ENCODE measurements at regions not wholly inside any gene's neighbourhood (a gene's known extent, or its start where the extent isn't known, plus 50 kb on each side); places are given as distances from the start of the nearest gene placed in this dataset.

DNA sequence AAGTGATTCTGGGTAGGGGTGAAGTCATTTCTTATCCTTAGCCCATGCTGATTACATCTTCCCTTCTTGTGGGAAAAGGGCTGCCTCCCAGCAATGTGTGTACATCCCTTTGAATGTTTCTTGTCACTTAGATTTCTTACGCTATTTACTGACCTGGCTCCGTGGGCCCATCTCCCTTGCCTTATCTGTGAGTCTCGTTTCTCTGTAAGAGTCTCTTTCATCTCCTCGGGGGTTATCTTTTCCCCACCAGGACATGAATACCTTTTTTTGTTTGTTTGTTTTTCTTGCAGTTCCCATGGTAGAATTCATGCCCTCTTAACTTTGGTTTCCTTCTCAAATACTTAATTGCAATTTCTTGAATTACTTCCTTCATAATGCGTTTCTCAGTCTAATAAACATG is 107.7 kb downstream of the BAMBI start:
- DNase-seq, result no peak

DNA sequence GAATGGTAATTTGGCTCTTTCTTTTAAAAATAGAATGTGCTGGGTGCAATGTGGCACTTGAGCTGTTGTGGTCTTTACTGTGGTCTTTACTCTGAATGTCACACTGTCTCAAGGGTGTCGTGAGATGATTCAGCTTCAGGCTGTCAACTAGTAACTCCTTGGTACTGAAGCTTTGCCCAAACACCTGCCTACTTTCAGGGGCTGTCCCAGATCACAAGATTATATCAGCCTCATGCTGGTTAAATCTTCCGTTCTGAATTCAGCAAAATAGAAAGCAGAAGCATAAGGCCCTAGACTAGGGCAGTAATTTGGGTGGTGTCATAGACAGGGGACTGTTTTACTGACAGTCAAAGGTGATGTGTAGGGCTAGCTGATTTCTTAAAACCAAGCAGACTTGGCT is 110.9 kb downstream of the BAMBI start:
- no peak for DNase-seq

DNA sequence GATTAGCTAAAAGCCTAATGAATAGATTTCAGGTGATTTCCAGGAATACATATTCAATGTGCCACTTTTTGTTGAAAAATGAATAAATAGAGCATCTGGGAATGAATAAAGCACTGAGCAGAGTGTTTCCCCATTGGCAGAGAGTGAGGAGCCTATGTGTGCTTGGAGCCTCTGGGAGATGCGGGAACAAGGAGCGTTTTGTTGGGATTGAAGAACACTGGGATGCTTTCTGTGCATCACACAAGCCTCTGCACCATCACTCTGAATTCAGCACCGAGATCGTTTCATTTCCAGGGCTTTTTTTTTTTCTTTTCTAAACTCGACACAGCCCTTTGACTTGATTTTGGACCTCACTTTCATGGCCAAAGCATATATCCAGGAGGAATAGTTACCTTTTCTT is 111.4 kb downstream of the BAMBI start:
- DNase-seq, result no peak

DNA sequence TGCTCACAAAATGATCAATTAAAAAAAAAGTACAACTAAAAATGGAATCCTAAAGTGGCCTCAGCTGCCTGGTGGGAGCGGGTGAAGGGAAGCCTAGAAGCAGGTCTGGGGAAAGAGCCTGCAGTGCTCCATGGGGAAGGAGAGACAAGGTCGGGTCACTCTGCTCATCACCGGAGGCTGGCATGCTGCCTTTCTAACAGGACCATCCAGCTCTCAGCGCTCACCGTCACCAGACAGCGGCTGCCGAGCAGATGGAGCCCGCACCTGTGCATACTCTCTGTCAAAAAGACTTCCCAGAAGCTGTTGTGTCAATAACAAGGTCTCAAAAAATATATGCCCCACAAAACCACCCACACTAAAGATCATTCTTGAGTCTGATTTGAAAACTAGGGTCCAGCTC is 112.8 kb downstream of the BAMBI start:
- no peak for DNase-seq

DNA sequence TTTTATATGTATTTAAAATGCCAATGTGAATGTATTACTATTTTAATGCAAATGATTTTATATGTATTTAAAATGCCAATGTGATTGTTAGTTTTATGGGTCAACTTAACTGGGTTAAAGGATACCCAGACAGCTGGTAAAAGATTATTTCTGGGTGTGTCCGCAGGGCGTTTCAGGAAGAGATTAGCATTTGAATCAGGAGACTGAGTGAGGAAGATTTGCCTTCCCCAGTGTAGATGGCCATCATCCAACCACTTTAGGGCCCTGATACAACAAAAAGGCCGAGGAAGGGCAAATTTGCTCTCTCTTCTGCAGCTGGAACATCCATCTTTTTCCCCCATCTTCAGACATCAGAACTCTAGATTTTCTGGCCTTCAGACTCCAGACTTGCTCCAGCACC is 116.2 kb downstream of the BAMBI start:
- DNase-seq, result no peak

DNA sequence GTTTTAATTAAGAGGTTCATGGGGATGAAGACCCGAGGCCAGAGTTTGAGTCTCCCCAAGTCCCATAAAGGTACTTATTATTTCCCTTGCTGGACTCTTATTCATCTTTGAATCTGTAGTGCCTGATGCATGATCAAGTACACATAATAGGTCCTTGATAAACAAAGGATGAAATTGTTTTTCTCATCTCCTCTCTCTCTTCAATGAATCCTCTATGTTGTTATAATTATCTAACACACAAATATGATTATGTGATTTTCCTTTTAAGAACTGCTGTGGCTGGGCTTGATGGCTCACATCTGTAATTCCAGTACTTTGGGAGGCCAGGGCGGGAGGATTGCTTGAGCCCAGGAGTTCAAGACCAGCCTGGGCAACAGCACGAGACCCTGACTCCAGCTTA is 117.7 kb downstream of the BAMBI start:
- DNase-seq, result no peak

DNA sequence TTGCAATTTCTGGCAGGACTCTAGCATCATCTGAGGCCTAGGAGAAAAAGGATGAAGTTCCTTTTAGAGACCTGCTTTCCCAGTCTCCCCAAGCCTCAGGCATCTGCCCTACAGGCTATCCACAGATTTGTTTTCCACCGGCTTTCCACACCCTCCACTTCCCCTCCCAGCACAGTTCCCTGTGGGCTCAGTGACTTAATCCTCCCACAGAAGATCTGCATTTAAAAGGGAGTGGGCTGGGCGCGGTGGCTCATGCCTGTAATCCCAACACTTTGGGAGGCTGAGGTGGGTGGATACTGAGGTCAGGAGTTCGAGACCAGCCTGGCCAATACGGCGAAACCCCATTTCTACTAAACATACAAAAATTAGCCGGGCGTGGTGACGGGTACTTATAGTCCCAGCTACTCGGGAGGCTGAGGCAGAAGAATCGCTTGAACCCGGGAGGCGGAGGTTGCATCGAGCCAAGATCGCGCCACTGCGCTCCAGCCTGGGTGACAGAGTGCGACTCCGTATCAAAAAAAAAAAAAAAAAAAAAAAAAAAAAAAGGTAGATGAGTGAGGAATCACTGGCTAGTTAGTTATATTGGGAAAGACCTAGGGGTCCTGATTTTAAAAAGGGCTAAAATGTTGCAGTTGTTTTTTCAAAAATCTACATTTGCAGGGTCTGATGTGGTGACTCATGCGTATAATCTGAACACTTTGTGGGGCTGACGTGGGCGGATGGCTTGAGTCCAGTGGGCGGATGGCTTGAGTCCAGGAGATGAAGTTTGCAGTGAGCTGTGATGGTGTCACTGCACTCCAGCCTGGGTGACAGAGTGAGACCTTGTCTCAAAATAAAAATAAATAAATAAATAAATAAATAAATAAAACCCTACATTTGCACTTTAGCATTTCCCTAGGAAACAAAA is 119.5 kb downstream of the BAMBI start:
- DNase-seq, result peak; percentile 6

DNA sequence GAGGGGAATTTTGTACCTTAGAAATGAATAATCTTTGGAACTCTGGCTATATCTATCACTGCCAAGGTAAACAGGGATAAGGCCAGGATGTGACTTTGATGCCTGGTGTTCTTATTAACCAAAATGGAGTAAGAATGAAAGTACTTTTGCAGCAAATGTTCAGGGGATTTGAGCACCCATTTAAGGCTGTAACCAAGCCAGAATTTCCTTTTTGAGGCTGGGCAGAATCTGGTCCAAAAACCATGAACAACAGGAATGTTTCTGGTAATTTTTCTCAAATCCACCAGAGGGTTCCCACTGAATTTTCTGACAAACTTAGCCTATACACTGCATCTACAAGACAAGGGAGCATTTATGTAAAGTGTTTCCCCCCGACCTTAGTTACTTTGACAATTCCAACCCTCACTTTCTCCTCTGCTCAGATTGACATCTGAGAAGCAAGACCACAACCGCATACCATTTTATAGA is 120.6 kb downstream of the BAMBI start:
- peak; percentile 24 for DNase-seq

DNA sequence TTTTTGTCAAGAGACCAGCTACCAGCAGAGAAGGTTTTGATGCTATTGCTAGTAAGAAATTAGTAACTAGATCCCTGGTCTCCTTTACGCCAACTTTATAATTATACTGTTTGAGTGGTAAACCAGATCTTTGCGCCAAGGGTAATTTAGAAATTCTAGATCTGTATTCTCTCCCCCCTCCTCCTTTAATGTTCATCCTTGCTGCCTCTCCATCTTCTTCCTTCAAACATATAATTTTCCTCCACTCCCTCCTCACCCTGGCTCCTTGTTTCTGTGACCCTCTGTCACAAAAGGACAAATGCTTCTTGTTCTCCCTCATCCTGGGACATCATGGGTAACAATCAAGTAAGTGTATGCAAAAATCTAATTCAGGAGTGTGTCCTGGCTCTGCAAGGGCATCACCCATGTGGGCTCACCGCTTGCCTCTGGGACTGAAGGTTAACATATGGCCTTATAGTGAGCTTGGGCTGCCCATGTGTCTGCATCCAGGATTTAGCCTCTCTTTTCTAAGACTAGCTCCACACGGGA is 121.2 kb downstream of the BAMBI start:
- DNase-seq, result no peak

DNA sequence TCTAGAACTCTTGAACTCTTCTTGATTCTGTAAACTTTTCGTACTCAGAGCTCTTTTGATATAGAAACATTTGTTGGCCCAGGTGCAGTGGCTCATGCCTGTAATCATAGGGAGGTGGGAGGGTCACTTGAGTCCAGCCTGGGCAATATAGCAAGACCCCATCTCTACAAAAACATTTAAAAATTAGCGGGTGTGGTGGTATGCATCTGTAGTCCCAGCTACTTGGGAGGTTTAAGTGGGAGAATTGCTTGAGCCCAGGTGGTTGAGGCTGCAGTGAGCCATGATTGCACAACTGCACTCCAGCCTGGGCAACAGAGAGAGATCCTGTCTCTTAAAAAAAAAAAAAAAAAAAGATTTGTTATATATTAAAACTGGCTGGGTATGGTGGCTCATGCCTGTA is 121.6 kb downstream of the BAMBI start:
- DNase-seq, result no peak

DNA sequence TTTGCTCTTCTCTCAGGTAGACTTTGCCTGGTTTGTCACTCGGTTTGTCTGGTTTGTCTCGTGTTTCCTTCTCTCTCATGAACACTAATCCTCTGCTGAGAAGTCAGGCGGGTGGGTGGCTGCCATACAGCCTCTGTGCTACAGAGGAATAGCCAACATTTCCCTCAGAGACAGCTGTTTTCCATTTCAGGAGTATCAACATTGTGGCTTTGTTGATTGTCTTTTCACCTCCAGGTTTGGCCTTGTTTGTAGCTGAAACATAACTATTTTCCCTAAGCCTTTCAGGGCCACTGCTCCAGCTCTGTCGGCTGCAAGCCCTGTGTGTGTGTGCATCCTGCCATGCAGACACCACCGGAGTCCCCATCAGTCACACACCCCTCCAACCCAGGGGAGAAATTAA is 122.8 kb downstream of the BAMBI start:
- no peak for DNase-seq

DNA sequence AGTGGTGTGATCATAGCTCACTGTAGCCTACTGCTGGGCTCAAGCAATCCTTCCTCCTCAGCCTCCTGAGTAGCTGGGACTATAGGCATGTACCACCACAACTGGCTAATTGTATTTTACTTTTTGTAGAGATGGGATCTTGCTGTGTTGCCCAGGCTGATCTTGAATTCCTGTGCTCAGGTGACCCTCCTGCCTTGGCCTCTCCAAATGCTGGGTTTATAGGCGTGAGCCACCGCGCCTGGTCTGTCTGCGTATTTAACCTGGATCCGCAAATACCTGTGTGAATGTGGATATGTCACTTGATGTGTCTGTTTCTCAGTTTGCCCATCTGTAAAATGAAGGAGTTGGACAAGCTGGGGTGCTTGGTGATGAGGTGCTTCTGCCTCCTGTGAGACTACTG is 123.9 kb downstream of the BAMBI start:
- no peak for DNase-seq

DNA sequence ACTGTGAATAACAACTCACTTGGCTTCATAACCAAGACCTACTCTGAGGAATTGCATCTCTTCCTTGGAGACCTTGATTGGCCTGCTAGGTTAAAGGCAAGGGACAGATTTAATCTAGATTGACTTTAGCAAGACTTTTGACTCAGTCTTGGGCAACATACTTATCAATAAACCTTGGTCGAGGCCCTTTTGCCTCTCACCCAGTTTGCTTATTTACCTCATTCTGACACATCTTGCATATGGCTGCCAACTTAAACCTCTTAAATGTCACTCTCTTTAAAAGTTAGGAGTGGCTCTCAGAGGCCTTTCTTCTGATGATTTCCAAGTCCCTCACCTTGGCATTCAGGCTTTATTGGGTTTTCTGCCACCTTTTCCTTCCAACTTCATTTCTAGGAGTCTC is 124.5 kb downstream of the BAMBI start:
- no peak for DNase-seq

DNA sequence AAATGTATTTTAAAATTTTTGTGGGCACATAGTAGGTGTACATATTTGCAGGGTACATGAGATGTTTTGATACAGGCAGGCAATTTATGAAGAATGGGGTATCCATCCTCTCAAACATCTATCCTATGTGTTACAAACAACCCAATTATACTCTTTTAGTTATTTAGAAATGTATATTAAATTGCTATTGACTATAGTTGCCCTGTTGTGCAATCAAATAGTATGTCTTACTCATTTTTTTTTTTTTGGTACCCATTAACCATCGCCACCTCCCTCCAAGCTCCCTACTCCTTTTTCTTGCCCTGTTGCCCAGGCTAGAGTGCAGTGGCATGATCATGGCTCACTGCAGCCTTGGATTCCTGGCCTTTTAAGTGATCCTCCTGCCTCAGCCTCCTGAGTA is 128.1 kb downstream of the BAMBI start:
- DNase-seq, result no peak

DNA sequence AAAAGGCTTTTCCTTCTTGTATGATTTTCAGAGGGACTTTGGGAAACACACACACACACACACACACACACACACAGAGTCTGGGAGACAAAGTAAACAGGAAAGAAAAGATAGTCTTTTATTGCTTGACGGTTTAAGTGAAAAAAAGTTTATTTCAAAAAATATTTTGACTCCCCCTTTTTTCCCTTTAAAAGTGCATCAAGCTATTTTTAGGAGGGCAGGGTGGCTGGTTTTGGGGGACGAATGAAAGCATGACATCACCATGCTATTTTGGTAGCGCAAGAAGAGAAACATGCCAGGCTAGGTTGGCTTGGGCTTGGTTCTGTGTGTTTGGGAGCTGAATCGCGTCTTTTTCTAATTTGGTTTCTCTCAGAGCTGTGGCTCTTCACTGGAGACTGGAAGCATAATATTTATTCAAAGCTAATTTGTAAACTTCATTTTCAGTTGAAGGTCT is 129.2 kb downstream of the BAMBI start:
- no peak for DNase-seq

DNA sequence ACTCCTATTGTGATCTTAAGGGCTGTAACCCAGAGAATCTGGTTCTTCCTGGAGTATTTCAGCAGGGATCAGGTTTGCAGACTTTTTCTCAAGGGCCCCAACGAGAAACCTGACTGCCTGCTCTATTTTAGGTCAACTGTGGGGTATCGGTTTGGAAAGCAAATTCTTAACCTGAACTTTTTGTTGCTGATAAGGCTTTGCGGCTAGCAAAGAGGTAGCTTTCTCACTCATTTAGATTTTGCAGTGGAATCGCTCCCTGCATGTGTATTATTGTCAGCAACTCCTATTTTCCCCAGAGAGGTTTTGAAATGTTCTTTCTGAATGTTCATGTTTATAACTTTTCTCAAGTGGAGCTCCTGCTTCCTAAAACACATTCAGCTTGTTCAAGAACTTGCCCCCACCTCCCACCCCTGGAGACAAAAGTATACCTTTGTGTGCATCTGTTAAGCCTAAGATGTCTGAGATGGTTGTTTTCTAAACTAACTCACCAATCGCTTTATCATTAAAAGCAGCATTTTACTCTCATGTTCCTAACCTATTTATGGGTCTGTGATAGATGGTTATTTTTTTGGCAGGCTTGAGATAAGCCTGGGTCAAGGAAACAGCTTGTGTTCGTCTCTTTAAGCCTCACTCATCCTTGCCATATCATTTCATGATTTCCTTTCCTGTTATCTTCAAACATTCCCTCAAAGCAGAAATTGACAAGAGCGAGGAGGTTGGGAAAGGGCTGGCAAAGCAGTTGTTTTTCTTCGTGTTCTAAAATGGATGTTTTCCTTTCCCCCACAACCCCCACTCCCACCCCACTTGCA is 129.8 kb downstream of the BAMBI start:
- peak; percentile 55 for DNase-seq

DNA sequence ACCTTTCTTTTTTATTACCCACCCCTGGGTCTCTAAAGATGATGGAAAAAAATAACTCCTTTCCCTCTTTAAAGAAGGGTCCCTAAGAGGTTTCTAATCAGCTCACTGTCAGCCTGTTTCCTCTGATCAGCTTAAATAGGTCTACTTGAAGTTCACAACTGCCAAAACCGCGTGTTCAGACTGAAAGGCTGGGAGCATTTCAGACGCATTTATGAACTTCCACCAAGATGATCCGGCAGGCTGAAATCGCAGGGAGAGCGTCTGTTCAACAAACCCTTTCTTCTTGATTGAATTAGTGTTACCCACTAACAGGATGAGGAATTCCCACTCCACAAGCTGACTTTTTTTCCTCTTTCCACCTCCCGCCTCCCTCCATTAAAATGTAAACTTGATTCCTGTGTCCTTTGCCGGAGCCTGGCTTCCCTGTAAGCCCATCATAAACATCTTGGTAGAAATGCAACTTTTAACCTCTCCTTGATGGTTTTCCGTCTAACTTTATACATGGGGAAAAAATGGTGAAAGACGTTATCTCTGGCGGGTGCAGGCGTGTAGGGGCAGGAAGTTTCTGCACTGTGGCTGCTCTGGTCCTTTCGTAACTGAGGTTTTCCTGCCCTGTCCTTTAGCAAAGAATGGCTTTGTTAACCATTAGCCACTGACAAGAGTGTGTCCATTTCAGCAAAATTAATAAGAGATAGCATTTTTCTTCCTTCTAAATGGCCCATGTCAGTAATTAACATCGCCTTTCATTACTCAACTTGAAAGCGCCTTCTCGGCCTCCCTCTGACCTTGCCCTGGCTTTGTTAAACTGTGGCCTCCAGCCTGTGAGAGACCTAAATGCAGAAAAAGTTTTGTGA is 130.7 kb downstream of the BAMBI start:
- DNase-seq, result peak; percentile 57

DNA sequence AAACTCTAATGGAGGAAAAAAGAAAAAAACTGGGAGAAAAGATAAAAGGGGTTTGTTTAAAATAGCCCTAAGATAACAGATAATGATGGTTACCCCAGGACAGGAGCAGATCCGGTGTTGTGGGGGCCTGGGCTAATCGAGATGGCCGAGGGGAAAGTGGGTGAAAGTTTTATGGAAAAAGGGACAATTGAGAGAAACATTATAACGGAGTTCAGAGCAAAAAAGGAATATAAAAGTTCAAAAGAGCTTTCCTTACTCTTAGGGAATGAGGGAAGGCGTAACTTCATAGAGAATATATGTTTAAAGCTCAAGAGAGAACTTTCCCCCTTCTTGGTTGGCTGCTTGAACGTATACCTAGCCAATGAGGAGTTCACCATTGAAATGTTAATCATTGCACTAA is 131.4 kb downstream of the BAMBI start:
- no peak for DNase-seq

DNA sequence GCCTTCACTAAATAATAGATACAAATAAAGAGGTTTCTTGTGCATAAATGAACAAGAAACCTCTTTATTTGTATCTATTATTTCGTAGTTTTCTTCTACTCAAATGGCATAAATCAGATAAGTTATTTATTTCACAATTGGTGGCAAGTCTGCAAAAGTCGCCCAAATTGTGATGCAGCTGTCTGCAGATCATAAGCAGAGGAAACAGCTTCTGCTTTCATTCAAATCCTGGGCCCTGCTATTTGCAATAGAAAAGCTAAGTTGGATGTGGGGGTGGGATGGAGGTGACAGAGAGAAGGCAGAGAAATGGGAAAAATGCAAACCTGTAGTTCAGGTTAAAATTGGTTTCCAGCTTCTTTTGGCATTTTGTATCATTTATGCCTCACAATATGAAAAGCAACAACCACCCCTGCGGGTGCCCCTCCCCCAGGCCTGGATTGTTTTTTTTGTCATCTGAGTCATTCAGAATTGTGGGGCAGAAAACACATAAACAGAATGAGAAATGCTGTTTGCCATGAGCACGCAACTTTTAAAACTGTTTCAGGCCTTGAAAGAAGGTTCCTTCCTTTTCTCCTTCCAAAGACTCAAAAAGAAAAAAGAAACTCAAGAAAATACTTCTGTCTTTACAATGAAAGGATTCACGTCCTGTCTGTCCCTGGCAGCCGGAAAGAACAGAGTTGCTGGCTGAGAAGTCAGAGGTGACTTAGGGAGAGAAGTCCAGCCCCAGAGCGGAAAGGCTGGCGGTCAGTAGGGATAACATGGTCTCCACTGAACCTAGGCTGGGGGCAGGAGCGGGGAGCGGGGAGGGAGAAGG is 132.9 kb downstream of the BAMBI start:
- peak; percentile 11 for DNase-seq

DNA sequence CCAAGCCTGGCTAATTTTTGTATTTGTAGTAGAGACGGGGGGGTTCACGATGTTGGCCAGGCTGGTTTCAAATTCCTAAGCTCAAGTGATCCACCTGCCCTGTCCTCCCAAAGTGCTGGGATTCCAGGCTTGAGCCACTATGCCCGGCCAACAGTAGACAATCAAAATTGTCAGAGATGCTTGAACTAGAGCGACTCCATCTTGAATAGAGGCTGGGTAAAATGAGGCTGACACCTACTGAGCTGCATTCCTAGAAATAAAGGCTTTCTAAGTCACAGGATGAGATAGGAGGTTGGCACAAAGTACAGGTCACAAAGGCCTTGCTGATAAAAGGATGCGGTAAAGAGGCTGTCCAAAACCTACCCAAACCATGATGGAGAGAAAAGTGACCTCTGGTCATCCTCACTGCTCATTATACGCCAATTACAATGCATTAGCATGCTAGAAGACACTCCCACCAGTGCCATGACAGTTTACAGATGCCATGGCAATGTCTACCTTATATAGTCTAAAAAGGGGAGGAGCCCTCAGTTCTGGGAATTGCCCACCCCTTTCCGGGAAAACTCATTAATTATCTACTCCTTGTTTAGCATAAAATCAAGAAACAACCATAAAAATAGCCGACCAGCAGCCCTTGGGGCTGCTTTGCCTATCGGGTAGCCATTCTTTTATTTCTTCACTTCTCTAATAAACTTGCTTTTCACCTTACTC is 134.5 kb downstream of the BAMBI start:
- DNase-seq, result peak; percentile 66
